Islet of Langerhans (tissue), 1 donor: ENCODE measurements at regions not wholly inside any gene's neighbourhood (a gene's known extent, or its start where the extent isn't known, plus 50 kb on each side); places are given as distances from the start of the nearest gene placed in this dataset.
"Not testable (repeated sequence)": the region's sequence is repeated elsewhere in the genome, so short reads cannot be mapped to it uniquely, and the experiment has no call there.

Experiments
- FAIRE-seq: peaks from one replicate; lab custom pipeline; 2011; peaks lifted over from hg19 to GRCh38; lab: Jason Lieb, UNC

- no peak for FAIRE-seq
Measured at GRCh38 chr19:31529121-31529520, 179.9 kb upstream of the TSHZ3 start.

GRCh38 chr19:31530781-31531180 lies 181.5 kb upstream of the TSHZ3 start:
- FAIRE-seq: no peak

GRCh38 chr19:31531326-31531725 lies 182.1 kb upstream of the TSHZ3 start:
- FAIRE-seq: no peak

- no peak for FAIRE-seq
Measured at GRCh38 chr19:31532034-31532433, 182.8 kb upstream of the TSHZ3 start.

GRCh38 chr19:31533114-31533513 lies 183.9 kb upstream of the TSHZ3 start:
- no peak for FAIRE-seq

- FAIRE-seq: no peak
Measured at GRCh38 chr19:31534231-31534630, 185.0 kb upstream of the TSHZ3 start.

GRCh38 chr19:31534786-31535657 lies 185.8 kb upstream of the TSHZ3 start:
- no peak for FAIRE-seq

- FAIRE-seq: no peak
Measured at GRCh38 chr19:31535691-31536460, 186.6 kb upstream of the TSHZ3 start.

GRCh38 chr19:31537136-31537535 lies 187.9 kb upstream of the TSHZ3 start:
- no peak for FAIRE-seq

GRCh38 chr19:31537902-31538301 lies 188.7 kb upstream of the TSHZ3 start:
- not testable (repeated sequence) for FAIRE-seq

GRCh38 chr19:31538879-31539278 lies 189.6 kb upstream of the TSHZ3 start:
- FAIRE-seq: no peak

GRCh38 chr19:31539386-31539785 lies 190.2 kb upstream of the TSHZ3 start:
- no peak for FAIRE-seq

GRCh38 chr19:31541396-31541795 lies 192.2 kb upstream of the TSHZ3 start:
- FAIRE-seq: no peak

GRCh38 chr19:31543456-31543855 lies 194.2 kb upstream of the TSHZ3 start:
- no peak for FAIRE-seq

- FAIRE-seq: no peak
Measured at GRCh38 chr19:31545777-31546176, 196.5 kb upstream of the TSHZ3 start.

GRCh38 chr19:31546205-31546960 lies 197.1 kb upstream of the TSHZ3 start:
- no peak for FAIRE-seq

- no peak for FAIRE-seq
Measured at GRCh38 chr19:31548941-31549340, 199.7 kb upstream of the TSHZ3 start.

GRCh38 chr19:31553112-31553845 lies 204.0 kb upstream of the TSHZ3 start:
- no peak for FAIRE-seq

- no peak for FAIRE-seq
Measured at GRCh38 chr19:31553846-31554215, 204.6 kb upstream of the TSHZ3 start.

- no peak for FAIRE-seq
Measured at GRCh38 chr19:31554360-31554759, 205.1 kb upstream of the TSHZ3 start.

GRCh38 chr19:31555634-31556215 lies 206.5 kb upstream of the TSHZ3 start:
- no peak for FAIRE-seq

GRCh38 chr19:31559494-31559893 lies 210.3 kb upstream of the TSHZ3 start:
- no peak for FAIRE-seq
